Forelimb muscle (tissue), 1 donor: ENCODE measurements at regions not wholly inside any gene's neighbourhood (a gene's known extent, or its start where the extent isn't known, plus 50 kb on each side); places are given as distances from the start of the nearest gene placed in this dataset.

Source experiments
- DNase-seq: peaks from one replicate; pipeline ENCODE4 v3.0.0-alpha.2; 2013; ENCODE audit warnings: low read depth

DNA sequence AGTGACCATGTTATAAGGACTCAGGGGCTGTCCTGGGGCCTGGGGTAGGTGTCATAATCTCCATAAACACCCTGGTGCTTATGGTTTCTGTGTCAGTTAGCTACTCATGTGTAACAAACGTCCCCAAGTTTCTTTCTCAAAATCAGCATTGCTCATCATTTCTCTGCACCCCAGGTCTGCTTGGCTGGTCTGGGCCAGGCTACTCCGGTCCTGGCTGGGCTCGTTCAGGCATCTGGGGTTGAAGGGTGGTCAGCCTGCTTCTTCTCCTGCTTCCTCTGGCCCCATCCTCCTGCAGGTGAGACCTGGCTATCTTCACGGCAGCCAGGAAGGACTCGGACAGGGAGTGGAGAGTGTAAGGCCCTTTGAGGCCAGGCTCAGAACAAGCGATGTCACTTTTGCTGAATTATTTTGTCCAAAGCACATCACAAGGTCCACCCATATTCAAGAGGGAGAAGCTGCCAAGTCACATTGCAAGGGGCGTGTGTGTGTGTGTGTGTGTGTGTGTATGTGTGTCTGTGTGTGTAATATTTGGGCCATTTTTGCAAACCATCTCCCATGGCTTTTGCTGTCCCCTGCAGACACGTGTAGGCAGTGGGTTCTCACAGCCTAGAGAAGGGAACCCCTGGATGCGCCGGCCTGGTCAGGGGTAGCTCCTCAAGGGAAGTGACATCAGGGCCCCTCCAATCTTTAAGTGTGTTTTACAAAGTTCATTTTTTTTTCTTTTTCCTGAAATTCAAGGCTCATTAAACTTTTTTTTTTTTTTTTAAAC lies 535.8 kb downstream of the TBC1D22A start:
- no peak for DNase-seq

DNA sequence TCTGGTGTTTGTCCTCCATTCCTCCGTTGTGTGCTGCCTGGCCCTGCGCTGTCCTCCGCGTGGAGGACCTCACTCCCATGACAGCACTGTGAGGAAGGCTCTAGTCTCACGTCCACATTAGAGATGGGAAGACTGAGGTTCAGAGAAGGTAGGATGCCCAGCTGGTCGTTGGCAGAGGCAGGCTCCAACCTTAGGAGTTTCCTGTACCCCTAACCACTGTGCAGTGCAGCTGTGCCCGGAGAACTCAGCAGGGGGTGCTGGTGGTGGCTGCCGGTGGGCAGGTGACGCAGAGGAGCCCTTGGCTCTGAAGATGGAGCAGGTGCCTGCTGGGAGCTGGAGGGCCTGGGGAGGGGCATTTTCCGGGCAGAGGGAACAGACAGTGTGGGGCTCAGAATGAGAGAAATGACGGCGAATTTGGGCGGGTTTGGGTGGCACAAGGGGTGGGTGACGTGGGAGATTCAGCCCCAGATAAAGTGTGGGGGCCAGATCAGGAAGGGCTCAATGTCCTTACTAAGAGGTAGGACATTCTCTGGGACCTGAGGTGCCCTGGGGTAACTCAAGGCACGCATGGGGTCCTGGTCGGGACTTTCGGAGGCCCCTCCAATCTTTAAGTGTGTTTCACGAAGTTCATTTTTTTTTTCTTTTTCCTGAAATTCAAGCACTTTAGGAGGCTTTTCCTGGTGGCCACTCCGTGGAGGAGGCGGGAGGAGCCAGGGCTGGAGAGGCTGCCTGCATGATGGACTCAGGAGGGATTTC lies 535.0 kb downstream of the TBC1D22A start:
- DNase-seq, result no peak

DNA sequence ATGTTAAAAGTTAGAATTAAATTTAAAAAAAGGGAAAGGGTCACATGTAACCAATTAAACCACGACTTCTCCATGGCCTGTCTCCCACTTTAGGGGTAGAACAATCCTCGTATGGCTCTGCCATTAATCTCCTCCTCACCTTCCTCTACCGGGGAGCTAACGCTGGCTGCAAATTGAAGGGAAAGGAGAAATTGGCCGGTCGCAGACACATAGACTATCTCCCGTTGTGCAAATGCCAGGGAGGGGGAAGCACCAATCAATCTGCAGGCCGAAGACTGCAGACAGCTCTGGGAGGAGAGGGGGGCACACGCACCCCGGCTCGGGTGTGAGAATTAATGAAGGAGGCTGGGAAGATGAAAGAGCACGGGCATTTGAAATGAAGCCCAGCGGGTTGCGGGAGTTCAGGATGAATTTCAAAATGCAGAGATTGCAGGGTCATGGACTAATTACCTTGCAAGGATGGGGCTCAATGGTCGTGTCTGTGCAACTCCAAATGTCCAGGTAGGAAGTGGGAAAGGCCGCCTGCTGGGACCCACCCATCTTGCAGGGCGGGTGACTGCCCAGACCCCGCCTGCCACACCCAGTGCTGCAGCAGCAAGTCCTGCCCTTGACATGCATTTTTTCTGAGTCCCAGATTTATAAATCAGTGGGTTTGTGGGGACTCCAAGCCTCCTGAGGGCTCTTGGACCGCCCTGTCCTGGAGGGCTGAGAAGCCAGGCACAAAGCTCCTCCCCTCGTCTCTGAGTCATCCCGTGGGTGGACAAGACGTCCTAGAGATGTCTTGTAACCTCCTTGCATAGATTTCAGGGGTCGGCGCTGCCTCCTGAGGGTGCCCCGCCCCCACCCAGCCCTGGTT lies 534.2 kb downstream of the TBC1D22A start:
- no peak for DNase-seq

DNA sequence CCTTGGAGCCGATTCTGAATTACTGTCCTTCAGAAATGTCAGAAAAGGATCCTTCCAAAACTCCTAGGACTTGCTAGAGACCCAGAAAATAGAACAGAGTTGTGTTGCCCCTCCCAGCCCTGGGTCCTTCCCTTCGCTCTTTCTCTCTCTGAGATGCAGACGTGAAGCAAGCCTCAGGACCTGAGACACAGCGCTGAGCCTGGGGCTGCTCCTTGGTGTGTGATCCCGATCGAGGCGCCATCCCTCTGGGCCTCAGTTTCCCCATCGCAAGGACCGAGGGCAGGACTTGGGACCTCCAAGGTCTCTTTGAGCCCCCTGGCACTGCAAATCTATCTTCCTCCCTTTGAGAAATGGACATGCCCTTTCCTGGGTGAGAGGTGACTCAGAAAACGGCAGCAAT lies 533.5 kb downstream of the TBC1D22A start:
- DNase-seq, result no peak

- no peak for DNase-seq
These were observed 532.9 kb downstream of the TBC1D22A start for GRCh38 chr22:47295226-47295901.

DNA sequence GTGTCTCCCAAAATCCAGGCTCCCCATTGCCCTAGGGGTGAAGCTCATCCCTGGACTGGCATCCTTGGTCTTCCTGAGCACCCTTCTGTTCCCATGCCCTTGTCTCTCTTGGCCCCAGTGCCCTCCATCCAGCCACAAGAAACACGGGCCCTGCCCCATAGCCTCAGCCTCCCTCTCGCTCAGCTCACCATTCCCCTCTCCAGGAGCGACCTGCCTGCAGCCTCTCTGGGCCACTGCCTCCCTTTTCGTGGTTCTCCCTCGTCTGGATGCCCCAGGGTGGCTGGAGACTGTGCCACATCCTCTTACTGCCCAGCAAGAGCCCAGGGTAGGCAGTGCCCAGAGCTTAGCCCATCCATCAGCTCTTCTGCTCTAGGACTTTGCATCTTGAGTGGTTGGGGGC lies 532.1 kb downstream of the TBC1D22A start:
- DNase-seq, result no peak

- DNase-seq, result no peak
These were observed 531.7 kb downstream of the TBC1D22A start for GRCh38 chr22:47294222-47294532.

DNA sequence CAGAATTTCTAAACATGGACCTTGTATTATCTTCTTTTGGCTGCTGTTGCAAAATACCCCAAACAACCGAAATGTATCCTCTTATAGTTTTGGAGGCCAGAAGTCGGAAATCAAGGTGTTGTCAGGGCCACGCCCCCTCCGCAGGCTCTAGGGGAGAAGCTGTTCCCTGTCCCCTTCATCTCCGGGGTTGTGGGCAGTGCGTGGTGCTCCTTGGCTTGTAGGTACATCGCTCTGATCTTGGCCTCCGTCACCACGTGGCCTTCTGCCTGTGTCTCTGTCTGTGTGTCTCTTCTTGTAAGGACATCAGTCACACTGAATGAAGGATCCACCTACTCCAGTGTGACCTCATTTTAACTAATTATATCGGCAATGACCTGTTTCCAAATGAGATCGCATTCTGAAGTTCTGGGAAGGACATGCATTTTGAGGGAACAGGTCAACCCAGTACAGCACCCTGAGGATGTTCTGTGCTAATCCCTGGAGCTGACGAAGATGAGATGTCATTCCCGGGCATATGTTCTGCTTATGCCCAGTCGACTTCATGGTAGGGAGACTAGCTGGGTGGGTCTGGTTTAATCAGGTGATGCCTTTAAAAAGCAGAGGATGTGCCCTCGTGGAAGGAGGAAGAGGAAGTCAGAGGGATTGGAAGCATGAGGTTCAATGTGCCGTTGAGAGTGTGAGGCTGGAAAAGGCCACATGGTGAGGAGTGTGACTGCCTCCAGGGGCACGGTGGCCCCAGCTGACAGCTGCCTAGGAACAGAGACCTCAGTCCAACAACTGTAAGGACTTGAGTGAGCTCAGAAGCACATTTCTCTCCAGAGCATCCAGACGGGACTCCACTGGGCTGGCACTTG lies 531.1 kb downstream of the TBC1D22A start:
- no peak for DNase-seq

GRCh38 chr22:47292546-47293320 lies 530.3 kb downstream of the TBC1D22A start:
- no peak for DNase-seq

DNA sequence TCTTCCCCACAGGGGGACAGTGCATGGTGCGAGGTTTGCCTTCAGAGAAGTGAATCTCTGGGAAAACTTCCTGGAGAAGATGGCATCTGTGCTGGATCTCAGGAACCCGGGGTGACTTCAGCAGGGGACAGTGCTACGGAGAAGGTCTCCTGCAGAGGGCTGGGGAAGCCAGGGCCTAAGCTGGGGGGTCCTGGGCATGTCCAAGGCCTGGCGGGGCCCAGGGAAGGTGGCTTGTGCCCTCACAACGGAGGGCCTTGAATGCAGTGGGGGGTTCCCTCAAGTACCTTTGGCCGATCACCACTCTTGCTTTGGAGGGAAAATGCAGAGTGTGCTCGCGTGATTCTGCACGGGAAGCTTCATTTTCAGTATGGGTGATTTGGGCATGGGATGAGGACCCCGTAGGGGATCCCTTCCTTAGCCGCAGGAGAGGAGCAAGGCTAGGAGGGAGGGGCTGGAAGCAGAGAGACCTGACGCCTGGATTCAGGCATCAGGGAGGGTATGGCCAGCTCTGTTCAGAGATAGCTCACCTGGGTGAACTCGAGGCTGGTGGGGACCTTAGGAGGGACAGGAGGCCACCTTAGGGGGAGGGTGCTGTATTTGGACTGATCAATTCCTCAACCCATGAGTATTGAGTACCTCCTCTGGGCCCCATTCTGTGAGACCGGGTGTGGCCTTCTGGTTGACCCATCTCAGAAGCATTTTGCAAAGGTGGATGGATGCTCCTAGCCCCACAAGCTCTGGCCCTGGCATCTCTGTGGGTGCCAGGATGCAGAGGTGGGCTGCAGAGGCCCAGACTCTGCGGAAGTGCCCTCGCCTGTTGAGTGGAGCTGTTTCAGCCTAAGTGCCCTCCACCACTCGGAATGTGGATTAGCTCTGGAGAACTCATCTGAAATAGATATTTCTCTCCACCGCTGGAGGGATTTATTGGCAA lies 529.4 kb downstream of the TBC1D22A start:
- no peak for DNase-seq

DNA sequence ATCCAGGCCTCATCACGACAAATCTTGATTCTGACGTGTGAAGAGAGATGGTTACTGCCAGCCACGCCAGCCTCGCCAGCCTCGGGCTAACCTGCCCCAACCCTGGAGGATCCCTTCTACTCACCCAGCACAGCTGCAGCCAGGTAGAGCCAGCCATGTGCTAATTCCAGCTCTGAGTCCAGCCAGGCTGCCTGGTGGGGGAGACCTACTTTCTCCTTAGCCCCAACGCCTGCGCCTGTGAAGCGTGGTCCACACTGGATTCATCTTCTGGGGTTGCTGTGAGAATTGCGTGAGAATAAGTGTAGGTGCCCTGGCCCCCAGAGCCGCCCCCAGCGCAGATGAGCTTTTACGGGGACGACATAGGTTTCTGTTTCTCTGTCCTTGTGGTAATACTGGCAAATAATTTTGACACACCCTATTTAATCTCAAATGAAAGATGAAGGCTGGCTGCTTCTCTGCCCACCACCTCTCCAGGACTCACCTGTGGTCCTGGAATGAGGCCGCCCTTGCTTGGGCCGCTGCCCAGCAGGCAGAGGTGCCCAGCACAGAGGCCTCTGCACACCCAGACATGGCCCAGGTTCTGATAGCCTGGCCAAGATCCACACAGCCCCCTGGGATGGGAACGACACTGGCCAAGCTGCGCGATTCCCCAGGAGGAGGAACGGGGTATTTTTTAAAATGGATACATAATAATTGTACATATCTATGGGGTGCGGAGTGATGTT lies 528.4 kb downstream of the TBC1D22A start:
- no peak for DNase-seq

- DNase-seq, result no peak
These were observed 527.0 kb downstream of the TBC1D22A start for GRCh38 chr22:47289336-47289985.

DNA sequence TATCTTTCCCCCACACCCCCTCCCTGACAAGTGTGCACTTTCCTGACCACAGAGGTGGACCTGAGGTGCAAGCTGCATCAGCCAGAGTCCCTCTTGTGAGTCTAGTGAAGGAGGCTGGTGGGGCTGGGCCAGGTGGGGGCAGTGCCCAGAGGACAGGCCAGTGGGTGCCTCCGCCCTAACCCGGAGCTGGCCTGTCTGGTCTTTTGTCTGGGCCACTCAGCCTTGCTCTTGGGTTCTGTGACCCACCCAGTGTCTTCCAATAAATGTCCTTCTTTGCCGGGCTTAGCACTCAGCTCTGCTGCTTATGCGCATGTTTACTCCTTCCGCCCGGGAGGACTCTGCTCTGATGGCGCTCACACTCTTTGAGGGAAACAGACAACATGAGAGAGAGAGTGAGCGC lies 526.2 kb downstream of the TBC1D22A start:
- DNase-seq, result no peak

- DNase-seq, result no peak
These were observed 525.1 kb downstream of the TBC1D22A start for GRCh38 chr22:47287516-47287915.

DNA sequence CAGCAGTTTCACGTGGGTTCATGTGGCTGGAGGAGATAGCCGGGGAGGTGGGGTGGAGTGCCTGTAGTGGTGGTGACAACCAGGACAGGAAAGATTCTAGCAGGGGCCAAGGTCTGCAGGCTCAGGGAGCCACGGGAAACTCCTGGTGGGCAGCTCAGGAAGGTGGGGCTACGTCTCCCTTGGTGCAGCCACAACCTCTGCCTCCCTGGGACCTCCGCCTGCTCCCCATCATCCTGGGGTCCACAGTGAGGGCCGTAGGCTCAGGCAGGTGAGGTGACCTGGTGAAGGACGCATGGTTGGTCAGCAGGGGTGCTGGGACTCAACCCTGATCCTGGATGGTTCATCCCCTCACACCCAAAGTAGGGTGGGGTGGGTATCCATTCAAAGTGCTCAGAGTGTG lies 524.1 kb downstream of the TBC1D22A start:
- no peak for DNase-seq

- no peak for DNase-seq
These were observed 523.5 kb downstream of the TBC1D22A start for GRCh38 chr22:47285981-47286380.

DNA sequence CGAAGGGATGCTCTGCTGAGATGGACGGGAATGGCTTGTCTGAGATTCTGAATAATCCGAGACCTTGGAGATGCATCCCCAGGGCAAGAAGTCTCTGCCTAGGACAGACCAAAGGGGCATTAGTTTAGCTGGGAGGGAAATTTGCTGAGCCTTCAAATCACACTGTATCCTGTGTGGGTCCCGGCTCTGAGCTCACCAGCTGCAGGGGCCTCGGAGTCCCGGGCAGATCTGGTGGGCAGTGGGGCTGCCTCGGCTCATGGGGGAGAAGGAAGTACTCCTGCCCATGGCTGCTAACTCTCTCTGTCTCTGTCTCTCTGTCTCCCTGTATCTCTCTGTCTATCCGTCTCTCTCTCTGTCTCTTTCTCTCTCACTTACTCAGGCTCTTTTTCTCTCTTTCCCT lies 522.4 kb downstream of the TBC1D22A start:
- DNase-seq, result no peak

DNA sequence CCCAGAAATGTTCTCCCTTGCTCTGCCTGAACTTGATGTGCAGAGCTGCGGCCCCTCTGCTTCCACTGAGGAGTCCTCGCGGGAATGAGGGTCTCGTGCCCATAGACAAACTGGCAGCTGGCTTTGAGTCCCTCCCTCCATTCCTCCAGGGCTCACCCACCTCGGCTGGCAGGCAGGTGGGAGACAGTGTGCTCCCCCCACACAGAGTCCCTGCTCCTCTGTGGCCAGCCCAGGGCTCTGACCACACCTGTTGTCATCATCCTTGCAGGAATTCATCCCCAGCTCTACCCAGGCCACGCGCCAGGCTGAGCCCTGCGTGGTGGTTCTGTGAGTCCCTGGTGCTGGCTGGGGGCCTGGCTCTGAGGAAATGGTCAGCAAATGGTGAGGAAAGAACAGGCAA lies 521.9 kb downstream of the TBC1D22A start:
- no peak for DNase-seq
